GM23248 (cell line): ENCODE measurements at regions not wholly inside any gene's neighbourhood (a gene's known extent, or its start where the extent isn't known, plus 50 kb on each side); places are given as distances from the start of the nearest gene placed in this dataset.

ENCODE experiments used
- EZH2 ChIP-seq: fragments of 200-600 bp; sonication (generic); IDR thresholded peaks from 2 replicates; pipeline ENCODE4 v1.6.1; 2018; ENCODE audit warnings: antibody characterized with exemption, mild to moderate bottlenecking; ENCODE audit not compliant: insufficient read depth, poor library complexity, severe bottlenecking
- EZH2phosphoT487 ChIP-seq: fragments of 200-600 bp; sonication (generic); IDR thresholded peaks from 2 replicates; pipeline ENCODE4 v1.6.1; 2018; ENCODE audit warnings: antibody characterized with exemption, moderate library complexity, mild to moderate bottlenecking, low read depth; ENCODE audit not compliant: insufficient read depth

- TF ChIP-seq EZH2phosphoT487 (no peak), EZH2 (no peak)
Observed at GRCh38 chr15:62798536-62798935, 244.0 kb upstream of the TPM1 start.
